ENCODE measurements at regions not wholly inside any gene's neighbourhood (a gene's known extent, or its start where the extent isn't known, plus 50 kb on each side); places are given as distances from the start of the nearest gene placed in this dataset.

DNA sequence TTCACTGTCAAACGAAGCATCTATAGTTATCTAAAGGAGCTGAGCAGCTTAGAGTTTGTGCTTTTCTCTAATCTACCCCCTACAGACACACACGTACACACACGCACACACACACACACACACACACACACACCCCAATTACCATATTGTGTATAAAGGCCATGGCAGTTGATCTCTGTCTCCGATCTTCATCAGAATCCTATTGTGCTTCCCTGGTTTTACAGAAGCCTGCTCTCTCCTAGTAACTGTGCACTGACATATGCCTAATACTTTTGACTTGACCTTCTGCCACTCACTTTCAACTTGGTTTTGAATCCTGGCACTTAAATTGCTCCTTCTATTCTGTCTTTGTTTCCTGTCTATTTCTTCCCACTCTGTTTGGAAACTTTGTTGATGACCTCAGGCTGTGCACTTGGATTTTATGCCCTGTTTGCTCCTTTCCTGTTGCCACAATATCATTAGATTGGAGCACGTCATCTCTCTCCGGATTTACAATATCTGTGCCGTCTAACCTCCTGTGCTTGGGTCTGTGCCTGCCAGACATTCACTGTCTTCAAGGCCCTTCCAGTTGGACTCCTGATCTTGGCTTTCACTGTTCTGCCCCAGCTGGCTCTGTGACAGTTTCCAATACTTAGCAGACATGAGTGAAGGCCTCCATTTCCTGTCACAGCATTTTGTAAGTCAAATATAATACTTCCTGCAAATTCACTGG lies 928.1 kb downstream of the FAT4 start:
- no peak for DNase-seq

DNA sequence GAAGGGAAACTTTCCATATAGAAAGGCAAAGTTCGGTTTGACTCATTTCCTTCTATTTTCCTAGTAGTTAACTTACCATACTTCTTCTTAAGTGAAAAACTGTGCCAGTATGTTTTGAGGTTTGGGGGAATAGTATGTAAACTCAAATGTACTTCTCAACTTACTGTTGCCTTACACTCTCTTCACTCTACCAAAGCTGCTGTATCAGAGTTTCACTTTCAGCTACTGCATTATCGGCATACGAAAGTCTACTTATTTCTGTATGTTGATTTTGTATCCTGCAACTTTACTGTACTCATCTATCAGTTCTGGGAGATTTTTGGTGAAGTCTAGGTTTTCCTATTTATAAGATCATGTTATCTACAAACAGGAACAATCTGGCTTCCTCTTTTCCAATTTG lies 932.7 kb downstream of the FAT4 start:
- DNase-seq = no peak

DNA sequence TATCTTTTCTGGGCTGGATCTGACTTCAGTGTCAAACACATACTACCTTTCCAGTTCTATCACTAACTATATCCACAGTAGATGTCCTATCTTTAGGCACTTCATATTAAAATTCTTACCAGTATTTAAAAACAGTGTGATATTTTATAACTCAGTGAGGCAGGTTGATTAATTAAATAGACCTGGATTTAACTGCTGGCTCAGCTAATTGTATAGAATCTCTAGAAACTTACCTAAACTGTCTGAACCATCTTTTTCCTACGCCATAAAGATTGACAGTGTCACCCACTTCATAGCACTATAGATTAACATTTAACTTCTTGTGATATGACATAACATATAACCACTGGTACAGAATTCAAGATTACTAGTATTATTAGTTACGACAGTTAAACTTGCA lies 935.3 kb downstream of the FAT4 start:
- DNase-seq = no peak

DNA sequence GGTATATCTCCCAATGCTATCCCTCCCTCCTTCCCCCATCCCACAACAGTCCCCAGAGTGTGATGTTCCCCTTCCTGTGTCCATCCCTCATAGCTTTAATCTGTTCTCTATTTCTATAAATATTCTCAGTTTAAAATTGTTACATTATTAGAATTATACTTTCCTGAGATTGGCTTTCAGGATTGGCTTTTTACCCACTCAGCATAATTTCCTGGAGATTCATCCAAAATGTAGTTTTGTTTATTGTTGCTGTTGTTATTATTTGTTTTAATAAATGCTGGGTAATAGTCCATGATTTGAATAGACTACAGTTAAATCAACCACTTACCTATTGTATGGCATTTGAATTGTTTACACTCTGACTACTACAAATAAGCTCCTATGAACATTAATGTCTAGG lies 936.4 kb downstream of the FAT4 start:
- no peak for DNase-seq

DNA sequence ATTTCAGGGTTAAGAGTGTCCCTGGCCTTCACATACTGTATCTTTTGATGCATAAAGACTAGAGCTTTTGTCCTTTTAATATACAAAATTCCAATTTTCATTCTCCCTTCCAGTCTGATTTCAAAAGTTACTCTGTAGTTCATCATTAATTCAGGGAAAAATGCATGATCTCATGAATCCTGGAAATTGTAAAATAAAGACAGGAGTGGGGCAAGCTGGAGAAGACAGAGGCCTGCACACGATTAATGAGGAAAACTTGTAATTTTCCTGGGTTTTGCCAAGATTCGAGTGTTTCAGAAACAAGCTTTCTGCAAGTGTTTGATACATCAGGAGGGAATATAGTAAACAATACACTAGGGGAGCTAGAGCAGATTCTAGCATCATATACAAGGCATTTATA lies 947.9 kb downstream of the FAT4 start:
- no peak for DNase-seq

DNA sequence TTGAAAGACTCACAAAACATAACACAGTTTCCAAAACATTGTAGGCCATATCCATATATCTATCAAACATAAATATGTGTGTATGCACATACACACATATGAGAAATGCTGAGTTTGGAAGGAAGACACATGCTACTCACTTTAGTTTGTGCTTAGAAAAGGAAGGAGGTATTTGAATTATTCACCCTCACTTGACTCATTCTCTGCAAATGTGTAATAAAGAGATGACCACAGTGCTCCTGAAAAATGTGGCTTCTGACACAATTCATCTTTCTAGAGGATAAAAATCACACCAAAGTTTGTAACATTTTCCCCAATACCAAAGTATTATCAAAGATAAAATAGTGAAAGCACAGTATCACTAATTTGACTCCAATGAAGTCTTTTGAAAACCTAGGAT lies 950.1 kb downstream of the FAT4 start:
- DNase-seq = no peak

DNA sequence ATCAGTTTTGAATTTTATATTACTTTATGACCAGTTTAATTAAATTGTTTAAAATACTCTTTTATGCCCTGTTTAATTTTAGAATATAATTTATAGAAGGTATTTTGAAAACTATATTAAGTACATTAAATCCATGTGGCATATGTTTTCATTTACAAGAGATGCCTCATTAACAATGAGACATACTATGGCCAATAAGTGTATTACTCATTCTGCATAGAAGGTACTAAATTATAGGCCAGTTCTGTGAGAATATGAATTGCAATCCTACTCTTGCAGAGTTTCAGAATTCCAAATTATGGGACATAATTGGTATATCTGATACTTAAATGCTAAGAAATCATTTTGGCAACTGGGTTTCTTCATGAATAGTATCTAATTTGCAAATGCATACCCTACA lies 951.1 kb downstream of the FAT4 start:
- DNase-seq = no peak

DNA sequence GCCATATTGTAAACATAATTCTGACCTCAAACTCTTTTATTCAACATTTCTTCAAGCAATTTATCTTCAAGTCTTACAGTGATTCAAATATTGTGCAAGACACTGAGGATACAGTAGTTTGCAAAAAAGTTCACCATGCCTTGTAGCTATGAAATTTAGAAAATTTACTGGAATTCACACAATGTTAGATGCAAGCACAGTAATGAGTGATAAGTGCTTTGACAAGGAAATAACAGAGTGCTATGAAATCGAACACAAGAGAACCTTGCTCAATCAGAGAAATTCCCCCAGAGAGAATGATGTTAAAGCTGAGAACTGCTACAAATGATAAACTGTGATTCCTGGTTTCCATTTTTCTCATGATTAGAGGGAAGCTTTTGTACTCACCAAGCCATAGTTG lies 952.9 kb downstream of the FAT4 start:
- DNase-seq = no peak

DNA sequence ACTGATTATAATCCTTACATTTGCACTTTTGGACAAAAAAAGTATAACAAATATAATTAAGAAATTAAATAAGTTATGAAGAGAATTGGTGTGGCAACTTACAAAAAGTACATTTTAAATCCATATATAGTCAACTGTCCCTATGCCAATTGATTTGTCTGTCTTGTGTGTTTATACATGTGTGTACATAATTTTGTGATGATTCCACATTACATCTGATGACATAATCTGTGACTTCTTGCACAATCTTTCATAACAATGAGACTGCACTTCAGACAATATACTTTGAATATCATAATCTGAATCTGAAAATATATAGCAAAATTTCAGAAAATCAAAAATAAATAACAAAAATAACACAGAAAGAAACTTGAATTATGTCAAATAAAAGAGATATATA lies 953.4 kb downstream of the FAT4 start:
- no peak for DNase-seq

DNA sequence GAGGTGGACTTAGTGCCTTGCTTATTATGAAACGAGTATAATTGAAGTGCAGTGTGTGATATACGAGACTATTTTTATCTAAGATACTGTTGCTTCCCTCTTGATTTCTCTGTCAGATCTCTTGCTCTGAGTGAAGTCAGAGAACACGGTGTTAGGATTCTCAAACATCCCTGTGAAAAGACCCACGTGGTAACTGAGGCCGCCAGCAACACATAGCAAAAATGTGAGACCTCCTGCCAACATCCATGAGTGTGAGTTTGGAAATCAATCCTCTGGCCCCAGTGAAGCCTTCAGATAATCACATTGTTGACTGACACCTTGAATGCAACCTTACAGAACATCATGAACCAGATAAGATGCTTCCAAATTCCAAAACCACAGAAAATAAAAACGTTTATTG lies 954.4 kb downstream of the FAT4 start:
- DNase-seq = no peak

DNA sequence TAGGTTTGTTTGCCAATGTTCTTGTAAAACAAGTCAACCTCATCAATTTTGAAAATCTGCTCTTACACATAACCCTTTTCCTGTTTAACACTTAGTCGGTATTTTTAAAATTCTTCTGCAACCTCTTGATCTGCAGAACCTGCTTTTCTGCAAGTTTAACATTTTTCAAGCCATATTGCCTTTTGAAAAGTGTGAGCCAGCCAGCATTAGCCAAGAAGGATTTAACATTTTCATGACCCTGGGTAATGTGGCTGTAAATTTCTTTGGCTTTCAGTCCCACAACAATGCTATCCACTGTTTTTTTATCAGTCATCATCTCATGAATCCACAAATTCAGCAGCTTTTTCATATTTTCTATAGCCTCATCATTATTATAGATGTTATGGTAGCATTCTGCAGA lies 956.5 kb downstream of the FAT4 start:
- no peak for DNase-seq

DNA sequence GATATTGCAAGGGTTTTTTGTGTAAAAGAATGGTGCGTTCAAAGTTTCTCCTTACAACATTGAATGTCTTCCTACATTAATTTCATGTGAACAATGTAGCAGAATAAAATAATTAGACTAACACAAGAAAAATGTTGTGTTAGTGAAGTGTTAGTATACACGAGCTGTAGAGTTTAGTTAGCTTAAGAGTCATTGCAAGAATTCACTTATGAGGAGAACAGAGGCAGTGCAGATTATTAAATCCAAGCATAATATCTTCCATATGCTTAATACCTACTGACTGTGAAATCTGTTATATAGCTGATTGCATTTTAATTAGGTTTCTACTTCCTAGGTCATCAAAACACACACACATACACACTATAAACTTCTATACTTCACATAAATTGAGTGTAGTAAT lies 959.0 kb downstream of the FAT4 start:
- no peak for DNase-seq

DNA sequence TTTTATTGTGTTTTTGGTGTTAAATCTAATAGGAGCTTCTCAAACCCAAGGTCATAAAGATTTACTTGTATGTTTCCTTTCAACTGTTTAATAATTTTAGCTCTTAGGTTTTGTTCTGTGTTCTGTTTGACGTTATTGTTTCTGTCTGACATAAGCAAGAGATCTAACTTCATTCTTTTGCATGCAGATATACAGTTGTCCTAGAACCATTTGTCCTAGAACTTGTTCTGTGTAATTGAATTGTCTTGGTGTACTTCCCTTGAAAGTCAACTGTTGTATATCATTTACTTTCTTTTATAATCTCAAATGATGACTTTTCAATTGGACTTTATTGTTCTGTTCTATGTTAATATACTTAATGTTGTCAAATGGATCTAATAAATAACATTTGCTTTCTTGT lies 977.1 kb downstream of the FAT4 start:
- DNase-seq = no peak

DNA sequence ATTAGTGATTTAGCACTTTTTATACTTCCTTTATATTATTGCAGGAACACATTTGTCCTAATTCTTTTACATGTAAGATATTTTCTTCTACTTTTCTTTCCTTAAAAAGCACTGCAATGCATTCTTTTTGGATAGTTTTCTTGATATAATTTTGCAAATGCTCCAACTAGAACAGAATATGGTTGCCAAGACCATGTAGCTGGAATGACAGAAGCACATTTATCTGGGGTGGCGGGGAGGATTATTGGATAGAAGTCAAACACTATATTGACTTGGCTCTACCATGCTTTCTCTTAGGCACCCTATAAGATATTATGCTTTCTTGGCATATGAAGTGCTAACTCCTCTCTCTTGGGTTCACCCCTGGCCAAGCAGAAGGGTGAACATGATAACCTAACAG lies 983.5 kb downstream of the FAT4 start:
- no peak for DNase-seq

DNA sequence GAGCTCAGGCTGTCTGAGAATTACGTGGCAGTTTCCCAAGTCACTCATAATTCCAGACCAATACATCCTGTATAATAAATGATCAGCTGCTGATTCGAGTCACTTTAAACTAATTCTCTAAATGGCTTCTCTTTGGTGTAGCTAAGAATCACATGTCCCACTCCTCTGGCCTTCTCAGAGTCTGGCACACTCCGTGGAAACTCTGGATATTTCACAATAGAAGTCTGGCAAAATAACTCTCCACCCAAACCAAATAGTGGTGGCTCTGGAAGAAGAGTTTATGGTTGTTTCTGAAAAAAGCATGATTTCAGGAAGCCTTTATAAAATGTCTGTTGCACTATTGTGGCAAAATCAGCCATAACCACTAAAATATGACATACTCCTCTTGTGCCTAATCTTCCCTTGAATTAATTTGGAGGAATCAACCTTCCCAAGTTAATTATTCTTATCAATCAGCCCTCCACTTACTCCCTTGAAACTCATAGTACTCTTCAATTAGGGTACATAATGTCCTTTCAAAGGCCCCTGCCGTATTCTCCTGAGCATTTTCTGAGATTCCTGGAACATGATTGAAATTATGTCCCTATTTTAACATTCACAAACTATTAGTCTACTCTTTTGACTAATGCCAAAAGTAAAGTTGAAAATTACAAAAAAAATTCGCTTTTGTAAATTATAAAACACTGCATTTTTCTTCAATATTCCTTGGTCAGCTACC lies 991.6 kb downstream of the FAT4 start:
- no peak for DNase-seq

DNA sequence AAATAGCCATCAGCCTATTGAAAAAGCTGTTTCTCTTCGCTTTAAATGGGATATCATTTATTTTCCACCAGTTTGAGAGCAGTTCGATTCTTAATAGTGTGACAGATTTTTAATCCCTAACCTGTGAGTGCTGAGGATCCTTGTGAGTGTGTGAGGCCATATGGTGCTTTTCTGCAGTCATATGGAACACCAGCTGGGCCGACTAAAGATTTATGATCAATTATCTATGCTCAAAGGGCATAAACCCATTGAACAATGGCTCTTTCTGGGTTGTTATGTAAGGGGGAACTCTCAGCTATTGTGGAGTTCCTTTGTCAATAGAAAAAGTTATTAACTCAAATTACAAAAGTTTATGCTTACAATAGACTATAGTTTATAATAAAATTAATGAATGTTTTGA lies 1003.6 kb downstream of the FAT4 start:
- DNase-seq = no peak

DNA sequence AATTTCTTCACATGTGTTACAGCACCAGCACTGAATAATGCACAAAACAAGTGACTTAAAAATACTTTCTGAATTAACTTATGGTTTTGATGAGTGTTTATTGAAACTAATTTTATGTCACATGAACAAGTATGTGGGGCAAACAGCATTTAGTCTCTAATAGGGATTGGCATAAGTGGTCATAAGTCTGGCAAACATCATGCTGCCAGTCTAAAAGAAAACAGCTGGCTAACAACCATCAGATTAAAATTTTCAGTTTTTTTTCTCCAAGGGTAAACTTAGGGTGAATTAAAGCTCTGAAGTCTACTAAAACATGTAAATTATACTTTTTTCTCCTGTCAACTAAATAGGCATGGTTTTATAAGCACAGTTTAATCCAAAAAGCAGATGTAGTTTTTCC lies 1014.2 kb downstream of the FAT4 start:
- no peak for DNase-seq

DNA sequence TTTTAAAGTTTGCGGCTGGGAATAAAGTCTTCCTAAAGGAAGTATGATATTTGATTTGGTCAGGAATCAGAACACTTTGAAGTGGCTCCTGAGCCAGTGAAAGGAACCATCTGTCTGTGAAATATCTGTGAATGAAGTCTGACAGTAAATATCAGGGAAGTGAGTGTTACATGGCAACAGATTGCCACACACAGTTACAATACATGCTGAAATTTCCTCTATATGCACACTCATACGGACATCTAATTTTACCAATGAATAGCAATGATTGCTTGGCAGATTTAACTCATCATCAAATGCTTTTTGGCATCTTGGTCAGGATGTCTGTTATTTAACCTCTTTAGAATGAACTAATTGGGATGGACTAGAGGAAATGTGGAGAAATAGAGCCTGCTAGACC lies 1023.8 kb downstream of the FAT4 start:
- no peak for DNase-seq

DNA sequence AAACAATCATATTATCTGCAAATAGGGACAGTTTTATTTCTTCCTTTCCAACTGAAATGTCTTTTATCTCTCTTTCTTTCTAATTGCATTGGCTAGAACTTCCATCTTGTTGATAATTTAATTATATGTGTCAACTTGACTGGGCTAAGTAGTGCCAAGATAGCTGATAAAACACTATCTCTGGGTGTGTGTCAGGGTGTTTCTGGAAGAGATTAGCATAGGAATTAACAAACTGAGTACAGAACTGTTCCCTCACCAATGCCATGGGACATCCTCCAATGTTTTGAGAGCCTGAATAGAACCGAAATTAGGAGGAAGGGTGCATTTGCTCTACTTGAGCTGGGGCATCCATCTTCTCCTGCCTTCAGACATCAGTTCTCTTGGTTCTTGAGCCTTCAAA lies 1027.2 kb downstream of the FAT4 start:
- DNase-seq = no peak

DNA sequence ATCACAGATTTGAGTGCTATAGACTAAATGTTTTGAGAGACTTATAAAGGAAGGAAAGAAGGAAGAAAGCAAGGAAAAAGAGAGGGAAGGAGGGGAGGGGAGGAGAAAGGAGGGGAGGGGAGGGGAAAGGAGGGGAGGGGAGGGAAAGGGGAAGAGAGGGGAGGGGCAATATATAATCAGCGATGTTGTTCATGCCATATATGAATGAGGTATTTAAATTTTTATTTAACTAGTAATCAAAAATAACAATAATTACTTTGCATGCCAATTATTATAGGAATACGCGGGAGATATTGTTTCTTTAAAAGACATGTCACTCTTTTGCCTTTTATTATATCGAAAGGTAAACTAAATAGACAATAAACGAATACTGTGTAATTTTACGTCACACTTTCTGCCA lies 1029.7 kb downstream of the FAT4 start:
- DNase-seq = no peak

DNA sequence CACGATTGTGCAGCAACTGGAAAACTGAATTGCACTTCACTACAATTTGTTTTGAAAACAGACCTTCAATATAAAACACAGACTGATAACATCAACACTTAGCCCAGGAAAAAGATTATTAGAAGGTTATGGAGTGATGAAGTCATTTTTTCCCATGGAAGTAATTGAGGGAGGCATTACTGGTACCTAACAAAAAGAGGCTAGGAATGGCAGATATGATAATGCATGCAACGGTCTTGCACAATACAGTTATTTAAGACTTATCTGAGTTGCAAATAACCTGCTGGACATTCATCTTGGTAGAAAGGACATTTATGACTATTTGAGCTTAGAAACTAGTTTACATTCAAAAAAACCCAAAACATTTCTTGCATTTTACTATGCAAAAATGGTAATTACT lies 1031.9 kb downstream of the FAT4 start:
- no peak for DNase-seq

DNA sequence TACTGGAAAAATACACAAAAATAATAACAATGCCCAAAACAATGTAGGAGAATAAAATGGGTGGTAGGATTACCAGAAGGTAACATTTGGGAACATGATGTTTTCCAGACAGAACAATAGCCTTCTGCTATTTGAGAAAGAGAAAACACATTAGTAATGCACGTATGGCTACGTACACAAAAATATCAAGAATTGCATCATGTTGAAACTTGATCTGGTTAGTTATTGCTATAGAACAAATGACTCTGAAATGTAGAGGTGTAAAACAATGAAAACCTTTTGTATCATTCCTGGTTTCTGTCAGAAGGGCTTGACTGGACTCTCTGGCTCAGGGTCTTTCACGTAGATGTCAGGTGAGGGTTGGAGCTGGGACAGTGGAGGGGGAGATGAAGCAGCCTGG lies 1040.0 kb downstream of the FAT4 start:
- no peak for DNase-seq

DNA sequence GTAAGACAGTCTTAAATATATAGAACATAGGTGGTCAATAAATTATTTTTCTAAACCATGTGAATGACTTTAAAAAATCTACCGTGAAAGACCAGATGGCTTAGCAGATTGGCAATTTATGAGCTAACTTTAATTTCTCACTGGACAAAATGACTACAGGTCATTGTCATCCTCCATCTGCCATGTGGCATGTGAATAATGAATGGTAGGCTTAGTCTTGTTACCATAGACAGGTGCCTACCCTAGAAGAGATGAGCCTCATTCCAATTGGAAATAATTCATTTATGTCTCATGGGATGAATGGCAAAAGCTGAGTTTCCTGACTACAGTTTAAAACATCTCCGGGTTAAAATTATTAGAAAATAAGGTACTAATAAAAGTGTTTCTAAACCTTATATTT lies 1043.3 kb downstream of the FAT4 start:
- DNase-seq = no peak

DNA sequence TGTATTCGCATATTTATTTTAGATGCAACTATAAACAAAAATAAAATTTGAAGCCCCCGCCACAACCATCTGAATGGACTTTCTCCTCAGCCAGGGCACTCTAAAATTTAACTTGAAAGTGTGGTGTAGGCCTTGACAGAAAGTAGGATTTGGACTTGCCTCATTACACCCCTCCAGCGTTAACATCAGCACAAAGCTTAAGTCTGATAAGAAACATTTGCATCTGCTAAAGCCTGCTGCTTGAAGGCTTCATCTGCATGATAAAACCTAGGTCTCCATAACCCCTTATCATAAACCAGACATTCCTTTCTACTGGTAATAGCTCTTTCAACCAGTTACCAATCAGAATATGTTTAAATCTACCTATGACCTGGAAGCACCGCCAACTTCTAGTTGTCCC lies 1046.5 kb downstream of the FAT4 start:
- no peak for DNase-seq

DNA sequence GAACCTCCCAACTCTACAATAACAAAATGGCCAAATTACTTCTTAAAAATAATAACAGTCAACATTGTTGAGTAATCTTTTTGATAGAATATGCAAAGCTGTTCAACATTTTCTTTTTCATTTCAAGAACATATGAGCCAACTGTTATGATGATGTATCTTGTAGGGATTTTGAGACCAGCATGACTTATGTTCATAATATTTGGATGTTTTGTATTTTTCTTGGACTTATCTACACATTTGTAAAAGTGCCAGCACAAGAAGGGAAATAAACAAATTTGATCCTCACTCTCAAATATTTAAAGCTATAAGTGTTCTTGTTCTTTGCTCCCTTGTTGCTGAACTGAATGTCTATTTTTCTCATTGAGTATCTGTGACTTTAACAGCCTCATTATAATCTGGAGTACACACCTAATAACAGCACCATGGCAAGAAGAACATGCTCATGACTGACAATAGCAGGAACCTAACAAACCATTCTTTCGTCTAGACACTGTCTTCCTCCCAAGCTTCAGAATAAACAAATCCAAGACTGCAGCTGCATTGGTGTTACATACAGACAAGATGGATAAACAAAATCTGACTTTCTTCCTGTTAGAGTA lies 1049.7 kb downstream of the FAT4 start:
- no peak for DNase-seq
